ENCODE measurements at regions not wholly inside any gene's neighbourhood (a gene's known extent, or its start where the extent isn't known, plus 50 kb on each side); places are given as distances from the start of the nearest gene placed in this dataset.

- Histone ChIP-seq H3K79me2 (ENCODE audit: insufficient read depth) (no peaks in the 10 kb centered on the region), H4K20me1 (ENCODE audit: insufficient read depth) (no peaks in the 10 kb centered on the region), H3K4me2 (no peak overlapping the region), H3F3A (replicated peaks; ENCODE audit: insufficient read depth) (no peaks in the 10 kb centered on the region), H3K4me3 (ENCODE audit: low read depth in 2 of 2, low read length in 1 of 2) (no peak overlapping the region), H2AFZ (ENCODE audit: low read depth) (no peak overlapping the region), H3K9me3 (no peaks in the 10 kb centered on the region), H3K27me3 (ENCODE audit: insufficient read depth) (no peaks in the 10 kb centered on the region), H3K4me1 (ENCODE audit: control insufficient read depth in 1 of 2, insufficient read depth in 2 of 2, low read depth in 1 of 2, low read length in 1 of 2) (no peaks in the 10 kb centered on the region), H3K27ac (ENCODE audit: low read depth in 2 of 2, low read length in 1 of 2) (no peak overlapping the region), H3K36me3 (replicated peaks in 1 of 2; ENCODE audit: control insufficient read depth in 1 of 2, insufficient read depth in 2 of 2, low read length in 1 of 2) (no peaks in the 10 kb centered on the region), H3K9me2 (no peaks in the 10 kb centered on the region), H3K9ac (no peak overlapping the region)
- DNase-seq: no peak
- TF ChIP-seq JUND (IDR thresholded peaks at IDR 0.05) (no peak), YY1 (IDR thresholded peaks at IDR 0.05; ENCODE audit: low read depth) (no peak), TEAD4 (IDR thresholded peaks at IDR 0.05; ENCODE audit: borderline replicate concordance, insufficient read depth) (no peak), ELF1 (IDR thresholded peaks at IDR 0.05) (no peak), EZH2phosphoT487 (IDR thresholded peaks at IDR 0.05; ENCODE audit: borderline replicate concordance, low read depth) (no peak), GATA2 (CRISPR knock-in tag; IDR thresholded peaks at IDR 0.05) (no peak), TCF12 (IDR thresholded peaks at IDR 0.05) (no peak), NRF1 (IDR thresholded peaks at IDR 0.05; ENCODE audit: low read depth, low read length) (no peak), EP300 (IDR thresholded peaks at IDR 0.05; ENCODE audit: borderline replicate concordance in 1 of 2, low read depth in 1 of 2, low read length in 1 of 2) (no peak), POLR2AphosphoS5 (IDR thresholded peaks at IDR 0.05; ENCODE audit: low read depth, low read length) (no peak), TAF1 (IDR thresholded peaks at IDR 0.05; ENCODE audit: borderline replicate concordance, low read depth, low read length) (no peak), ZBTB33 (IDR thresholded peaks at IDR 0.05; ENCODE audit: borderline replicate concordance, low read depth) (no peak), RFX5 (IDR thresholded peaks at IDR 0.05; ENCODE audit: low read length) (no peak), CHD2 (IDR thresholded peaks at IDR 0.05; ENCODE audit: low read length, partially characterized antibody) (no peak)
- TF ChIP-seq, protein P1, sequence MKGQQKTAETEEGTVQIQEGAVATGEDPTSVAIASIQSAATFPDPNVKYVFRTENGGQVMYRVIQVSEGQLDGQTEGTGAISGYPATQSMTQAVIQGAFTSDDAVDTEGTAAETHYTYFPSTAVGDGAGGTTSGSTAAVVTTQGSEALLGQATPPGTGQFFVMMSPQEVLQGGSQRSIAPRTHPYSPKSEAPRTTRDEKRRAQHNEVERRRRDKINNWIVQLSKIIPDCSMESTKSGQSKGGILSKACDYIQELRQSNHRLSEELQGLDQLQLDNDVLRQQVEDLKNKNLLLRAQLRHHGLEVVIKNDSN (IDR thresholded peaks at IDR 0.05; ENCODE audit: borderline replicate concordance, low read depth): no peak
- TF ChIP-seq, protein P2, sequence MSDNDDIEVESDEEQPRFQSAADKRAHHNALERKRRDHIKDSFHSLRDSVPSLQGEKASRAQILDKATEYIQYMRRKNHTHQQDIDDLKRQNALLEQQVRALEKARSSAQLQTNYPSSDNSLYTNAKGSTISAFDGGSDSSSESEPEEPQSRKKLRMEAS (IDR thresholded peaks at IDR 0.05; ENCODE audit: low read depth): no peak
- TF ChIP-seq, protein P3, sequence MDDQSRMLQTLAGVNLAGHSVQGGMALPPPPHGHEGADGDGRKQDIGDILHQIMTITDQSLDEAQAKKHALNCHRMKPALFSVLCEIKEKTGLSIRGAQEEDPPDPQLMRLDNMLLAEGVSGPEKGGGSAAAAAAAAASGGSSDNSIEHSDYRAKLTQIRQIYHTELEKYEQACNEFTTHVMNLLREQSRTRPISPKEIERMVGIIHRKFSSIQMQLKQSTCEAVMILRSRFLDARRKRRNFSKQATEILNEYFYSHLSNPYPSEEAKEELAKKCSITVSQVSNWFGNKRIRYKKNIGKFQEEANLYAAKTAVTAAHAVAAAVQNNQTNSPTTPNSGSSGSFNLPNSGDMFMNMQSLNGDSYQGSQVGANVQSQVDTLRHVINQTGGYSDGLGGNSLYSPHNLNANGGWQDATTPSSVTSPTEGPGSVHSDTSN (IDR thresholded peaks at IDR 0.05): no peak
- TF ChIP-seq, protein P4, sequence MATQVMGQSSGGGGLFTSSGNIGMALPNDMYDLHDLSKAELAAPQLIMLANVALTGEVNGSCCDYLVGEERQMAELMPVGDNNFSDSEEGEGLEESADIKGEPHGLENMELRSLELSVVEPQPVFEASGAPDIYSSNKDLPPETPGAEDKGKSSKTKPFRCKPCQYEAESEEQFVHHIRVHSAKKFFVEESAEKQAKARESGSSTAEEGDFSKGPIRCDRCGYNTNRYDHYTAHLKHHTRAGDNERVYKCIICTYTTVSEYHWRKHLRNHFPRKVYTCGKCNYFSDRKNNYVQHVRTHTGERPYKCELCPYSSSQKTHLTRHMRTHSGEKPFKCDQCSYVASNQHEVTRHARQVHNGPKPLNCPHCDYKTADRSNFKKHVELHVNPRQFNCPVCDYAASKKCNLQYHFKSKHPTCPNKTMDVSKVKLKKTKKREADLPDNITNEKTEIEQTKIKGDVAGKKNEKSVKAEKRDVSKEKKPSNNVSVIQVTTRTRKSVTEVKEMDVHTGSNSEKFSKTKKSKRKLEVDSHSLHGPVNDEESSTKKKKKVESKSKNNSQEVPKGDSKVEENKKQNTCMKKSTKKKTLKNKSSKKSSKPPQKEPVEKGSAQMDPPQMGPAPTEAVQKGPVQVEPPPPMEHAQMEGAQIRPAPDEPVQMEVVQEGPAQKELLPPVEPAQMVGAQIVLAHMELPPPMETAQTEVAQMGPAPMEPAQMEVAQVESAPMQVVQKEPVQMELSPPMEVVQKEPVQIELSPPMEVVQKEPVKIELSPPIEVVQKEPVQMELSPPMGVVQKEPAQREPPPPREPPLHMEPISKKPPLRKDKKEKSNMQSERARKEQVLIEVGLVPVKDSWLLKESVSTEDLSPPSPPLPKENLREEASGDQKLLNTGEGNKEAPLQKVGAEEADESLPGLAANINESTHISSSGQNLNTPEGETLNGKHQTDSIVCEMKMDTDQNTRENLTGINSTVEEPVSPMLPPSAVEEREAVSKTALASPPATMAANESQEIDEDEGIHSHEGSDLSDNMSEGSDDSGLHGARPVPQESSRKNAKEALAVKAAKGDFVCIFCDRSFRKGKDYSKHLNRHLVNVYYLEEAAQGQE (IDR thresholded peaks at IDR 0.05; ENCODE audit: low read depth, low read length): no peak
- ChIA-PET CTCF (no interaction called here), POLR2A (no interaction called here)
- WGBS (ENCODE audit: low lambda C conversion rate): 100% methylated on average over 1 of the region's 1 CpG
Observed at GRCh38 chr2:150247481-150247880, 240.0 kb downstream of the RND3 start.
